ENCODE measurements at regions not wholly inside any gene's neighbourhood (a gene's known extent, or its start where the extent isn't known, plus 50 kb on each side); places are given as distances from the start of the nearest gene placed in this dataset.

DNA sequence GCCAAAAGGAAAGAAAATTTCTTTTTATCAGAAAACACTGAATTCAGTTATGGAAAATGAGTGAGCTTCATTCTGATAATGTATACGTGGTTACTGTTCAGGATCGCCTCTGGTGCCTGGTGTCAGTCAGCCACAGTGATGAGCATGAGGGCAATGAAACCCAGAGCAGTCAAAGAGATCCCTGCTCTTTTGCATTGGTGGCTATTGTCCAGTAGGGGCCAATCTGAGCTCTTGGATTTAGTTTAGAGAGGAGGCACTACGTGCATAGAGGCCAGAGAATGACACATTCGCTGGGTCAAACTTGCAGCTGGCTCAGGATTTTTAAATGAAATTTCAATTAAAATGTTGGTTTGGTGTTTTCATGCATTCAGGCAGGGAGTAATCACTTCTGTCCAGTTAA, 522.9 kb downstream of the TMEM182 start:
- Histone ChIP-seq H3K9me3 (ENCODE audit: insufficient read depth in 2 of 2, low read depth in 1 of 2, low read length in 1 of 2) (no peaks in the 10 kb centered on the region), H3K79me2 (ENCODE audit: control insufficient read depth in 1 of 2, insufficient read depth in 2 of 2, low read length in 2 of 2) (no peaks in the 10 kb centered on the region), H3K14ac (ENCODE audit: insufficient read length) (no peak overlapping the region), H2AK5ac (ENCODE audit: low read depth, low read length) (no peak overlapping the region), H4K8ac (ENCODE audit: extremely low read depth, insufficient read depth, low read length) (peak overlapping the region; percentile 57; the same call in 1 of the 2 replicates), H3K36me3 (ENCODE audit: control insufficient read depth in 2 of 4, insufficient read depth in 4 of 4, low read length in 3 of 4) (no peaks in the 10 kb centered on the region), H3K56ac (replicated peaks; ENCODE audit: insufficient read length, low read depth, low read length) (no peak overlapping the region), H2BK15ac (ENCODE audit: low read length) (no peak overlapping the region), H4K91ac (replicated peaks; ENCODE audit: insufficient read length, low read length) (no peak overlapping the region), H2BK120ac (replicated peaks; ENCODE audit: low read depth, low read length) (no peak overlapping the region), H2BK20ac (ENCODE audit: low read length) (no peak overlapping the region), H3K4ac (replicated peaks; ENCODE audit: insufficient read length, low read depth, low read length) (no peak overlapping the region), H3K27ac (ENCODE audit: low read depth, low read length) (no peak overlapping the region), H3K9ac (replicated peaks in 1 of 4; ENCODE audit: extremely low read depth in 1 of 4, low read depth in 3 of 4, low read length in 3 of 4) (no peak overlapping the region), H3K4me2 (ENCODE audit: insufficient read depth in 1 of 2, low read depth in 2 of 2, low read length in 2 of 2) (no peak overlapping the region), H3K4me1 (replicated peaks in 1 of 4; ENCODE audit: control insufficient read depth in 3 of 4, insufficient read depth in 4 of 4, low read length in 3 of 4) (peaks cover 0 to 8% (median 5%) of the 10 kb centered on the region in 4 experiments; a peak in 3 of 7 replicates), H3K79me1 (ENCODE audit: low read depth, low read length) (no peaks in the 10 kb centered on the region), H3K4me3 (ENCODE audit: extremely low read depth in 1 of 4, insufficient read depth in 2 of 4, low read depth in 3 of 4, low read length in 4 of 4) (no peak overlapping the region), H4K5ac (ENCODE audit: insufficient read length, low read depth, low read length) (no peak overlapping the region), H3K23ac (ENCODE audit: insufficient read length) (no peak overlapping the region), H4K20me1 (replicated peaks in 1 of 2; ENCODE audit: control insufficient read depth in 1 of 2, insufficient read depth in 2 of 2, low read length in 2 of 2) (no peaks in the 10 kb centered on the region), H3K18ac (ENCODE audit: extremely low read depth, low read length) (no peak overlapping the region), H2AFZ (ENCODE audit: low read length) (peak overlapping the region; percentile 5; the same call in 1 of the 2 replicates), H2BK12ac (ENCODE audit: low read depth, low read length) (no peak overlapping the region), H3K23me2 (ENCODE audit: low read depth, low read length) (no peaks in the 10 kb centered on the region), H3K27me3 (replicated peaks in 1 of 4; ENCODE audit: control insufficient read depth in 3 of 4, extremely low read depth in 1 of 4, insufficient read depth in 3 of 4, low read length in 3 of 4) (no peaks in the 10 kb centered on the region), H2BK5ac (ENCODE audit: low read depth, low read length) (no peak overlapping the region)
- ChIA-PET CTCF (ENCODE audit: partially characterized antibody) (interaction anchor here (0.6 to 1.9 kb wide), 6 partner anchors 10 to 444 kb away, joined by 3 to 5 read pairs (median 3); no protein-coding TSS in a partner anchor), POLR2A (ENCODE audit: partially characterized antibody) (no interaction called here)
- no peak for DNase-seq (ENCODE audit: low read depth in 1 of 2, low spot score in 2 of 2)
- no peak for FAIRE-seq
- TF ChIP-seq, protein P1, sequence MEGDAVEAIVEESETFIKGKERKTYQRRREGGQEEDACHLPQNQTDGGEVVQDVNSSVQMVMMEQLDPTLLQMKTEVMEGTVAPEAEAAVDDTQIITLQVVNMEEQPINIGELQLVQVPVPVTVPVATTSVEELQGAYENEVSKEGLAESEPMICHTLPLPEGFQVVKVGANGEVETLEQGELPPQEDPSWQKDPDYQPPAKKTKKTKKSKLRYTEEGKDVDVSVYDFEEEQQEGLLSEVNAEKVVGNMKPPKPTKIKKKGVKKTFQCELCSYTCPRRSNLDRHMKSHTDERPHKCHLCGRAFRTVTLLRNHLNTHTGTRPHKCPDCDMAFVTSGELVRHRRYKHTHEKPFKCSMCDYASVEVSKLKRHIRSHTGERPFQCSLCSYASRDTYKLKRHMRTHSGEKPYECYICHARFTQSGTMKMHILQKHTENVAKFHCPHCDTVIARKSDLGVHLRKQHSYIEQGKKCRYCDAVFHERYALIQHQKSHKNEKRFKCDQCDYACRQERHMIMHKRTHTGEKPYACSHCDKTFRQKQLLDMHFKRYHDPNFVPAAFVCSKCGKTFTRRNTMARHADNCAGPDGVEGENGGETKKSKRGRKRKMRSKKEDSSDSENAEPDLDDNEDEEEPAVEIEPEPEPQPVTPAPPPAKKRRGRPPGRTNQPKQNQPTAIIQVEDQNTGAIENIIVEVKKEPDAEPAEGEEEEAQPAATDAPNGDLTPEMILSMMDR (IDR thresholded peaks at IDR 0.05; ENCODE audit: control extremely low read depth in 1 of 3, insufficient read depth in 1 of 3, low read depth in 1 of 3, low read length in 3 of 3): peak in 2 of 3 experiments; percentile 3 to 10; a peak in 2 of 4 replicates
- TF ChIP-seq GTF2F1 (IDR thresholded peaks at IDR 0.05; ENCODE audit: borderline replicate concordance, low read depth, low read length) (no peak), RAD21 (IDR thresholded peaks at IDR 0.05 in 1 of 2, conservative IDR thresholded peaks at IDR 0.05 in 1 of 2; ENCODE audit: low read depth in 2 of 2, low read length in 2 of 2) (peak; percentile 27 to 47; a peak in 3 of 4 replicates)
- WGBS, 2 experiments (ENCODE audit: extremely low coverage in 1 of 2, insufficient coverage in 1 of 2, insufficient read length in 1 of 2, insufficient replicate concordance in 2 of 2, low coverage in 1 of 2, low lambda C conversion rate in 2 of 2, missing lambda C conversion rate in 1 of 2): 88% methylated on average over 4 of the region's 4 CpGs; no CpG with 5 or more reads in 1 of the 2 experiments
